Epithelial cell of proximal tubule (primary cell): ENCODE measurements at regions not wholly inside any gene's neighbourhood (a gene's known extent, or its start where the extent isn't known, plus 50 kb on each side); places are given as distances from the start of the nearest gene placed in this dataset.
"Not testable (repeated sequence)": the region's sequence is repeated elsewhere in the genome, so short reads cannot be mapped to it uniquely, and the experiment has no call there.

Experiments
- DNase-seq: peaks from one replicate; pipeline ENCODE4 v3.0.0-alpha.2; 2011; ENCODE audit warnings: low read depth
- H3K4me3 ChIP-seq: 2 replicates; pipeline ENCODE4 v1.5.1; 2011; ENCODE audit warnings: low read depth, mild to moderate bottlenecking, low read length
- CTCF ChIP-seq: conservative IDR thresholded peaks from 2 replicates; pipeline ENCODE4 v1.5.1; 2012; ENCODE audit warnings: low read depth, mild to moderate bottlenecking, low read length

- H3K4me3 ChIP-seq, result no peak overlapping the region
- DNase-seq, result no peak
- TF ChIP-seq CTCF, result no peak
Observed at GRCh38 chr1:189786761-189787160, 690.9 kb downstream of the BRINP3 start.

GRCh38 chr1:189787201-189787600 is 690.5 kb downstream of the BRINP3 start:
- no peak for TF ChIP-seq CTCF
- H3K4me3 ChIP-seq, result no peak overlapping the region
- no peak for DNase-seq

GRCh38 chr1:189790335-189790734 is 687.3 kb downstream of the BRINP3 start:
- DNase-seq, result no peak
- no peak for TF ChIP-seq CTCF
- no peak overlapping the region for H3K4me3 ChIP-seq

GRCh38 chr1:189803364-189803763 is 674.3 kb downstream of the BRINP3 start:
- no peak overlapping the region for H3K4me3 ChIP-seq
- no peak for DNase-seq
- peak; percentile 10 for TF ChIP-seq CTCF

GRCh38 chr1:189804352-189804751 is 673.3 kb downstream of the BRINP3 start:
- no peak for TF ChIP-seq CTCF
- no peak overlapping the region for H3K4me3 ChIP-seq
- DNase-seq, result no peak

GRCh38 chr1:189805735-189806134 is 671.9 kb downstream of the BRINP3 start:
- no peak for DNase-seq
- no peak for TF ChIP-seq CTCF
- no peak overlapping the region for H3K4me3 ChIP-seq

GRCh38 chr1:189810639-189811038 is 667.0 kb downstream of the BRINP3 start:
- DNase-seq, H3K4me3 ChIP-seq: not testable (repeated sequence)

GRCh38 chr1:189811960-189812359 is 665.7 kb downstream of the BRINP3 start:
- H3K4me3 ChIP-seq, result no peak overlapping the region
- no peak for DNase-seq
- TF ChIP-seq CTCF, result no peak
